ENCODE measurements at regions not wholly inside any gene's neighbourhood (a gene's known extent, or its start where the extent isn't known, plus 50 kb on each side); places are given as distances from the start of the nearest gene placed in this dataset.

DNA sequence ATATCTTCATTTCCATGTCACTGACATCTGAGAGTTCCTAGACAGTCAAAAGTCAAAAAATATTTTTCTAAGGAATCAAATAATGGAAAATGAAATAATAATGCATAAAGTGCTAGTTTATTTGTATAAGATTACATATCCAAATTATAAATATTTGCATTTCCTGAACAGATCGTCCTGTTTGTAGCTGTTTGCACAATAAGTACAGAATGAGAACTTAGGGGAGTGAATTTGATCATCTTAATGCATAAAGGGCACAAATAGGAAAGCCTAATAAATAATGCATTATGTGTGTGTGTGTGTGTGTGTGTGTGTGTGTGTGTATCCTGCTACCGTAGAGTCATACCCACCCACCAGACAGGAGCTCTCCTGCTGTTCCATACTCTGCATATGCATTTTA lies 521.0 kb upstream of the EPHA7 start:
- BruUV-seq (replicated peaks), result no TSS peak
- CTCF ChIA-PET, result no interaction called here
- intact Hi-C loops (cut with micrococcal nuclease), result no loop called here

DNA sequence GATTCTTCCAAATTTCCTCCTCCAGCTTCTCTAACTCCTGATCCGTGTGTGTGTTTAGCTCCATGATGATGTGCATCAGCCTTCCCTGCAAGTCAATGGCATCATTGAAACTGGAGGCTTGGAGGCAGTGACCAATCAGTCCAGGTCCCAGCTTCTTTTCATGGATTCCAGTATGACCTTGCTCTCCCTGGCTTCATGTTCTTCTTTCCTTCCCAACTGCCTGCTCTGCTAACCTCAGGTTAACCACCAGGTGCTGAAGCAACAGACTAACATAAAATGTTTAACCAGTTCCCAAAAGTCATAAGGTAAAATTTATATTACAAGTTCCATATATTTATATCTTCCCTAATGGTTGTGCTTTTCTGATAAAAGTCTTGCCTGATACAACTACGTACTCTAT lies 512.8 kb upstream of the EPHA7 start:
- H3K9me3 ChIP-seq (replicated peaks; ENCODE audit: control insufficient read depth, insufficient read depth, low read length), result no peaks in the 10 kb centered on the region
- no peaks in the 10 kb centered on the region for H3K9me1 ChIP-seq (replicated peaks; ENCODE audit: control insufficient read depth, extremely low read depth, insufficient read depth, low read length)
- DNase-seq (ENCODE audit: low read depth, low spot score) (no peak), FAIRE-seq (no peak)
- no peak overlapping the region for H3K4me3 ChIP-seq (replicated peaks in 1 of 3; ENCODE audit: insufficient read depth in 1 of 3, low read depth in 1 of 3, low read length in 3 of 3)
- H3K27me3 ChIP-seq (ENCODE audit: control insufficient read depth in 2 of 2, insufficient read depth in 2 of 2, low read length in 2 of 2), result no peaks in the 10 kb centered on the region
- H3K79me2 ChIP-seq (ENCODE audit: control insufficient read depth, insufficient read depth, low read length), result no peaks in the 10 kb centered on the region
- no peak overlapping the region for H3K27ac ChIP-seq (ENCODE audit: insufficient read depth, low read depth, low read length)
- intact Hi-C loops (cut with micrococcal nuclease), result no loop called here
- H3K36me3 ChIP-seq (ENCODE audit: control insufficient read depth in 2 of 2, extremely low read depth in 1 of 2, insufficient read depth in 2 of 2, low read length in 2 of 2), result no peaks in the 10 kb centered on the region
- H3K4me2 ChIP-seq (ENCODE audit: insufficient read depth, low read length), result no peak overlapping the region
- TF ChIP-seq GATA2 (IDR thresholded peaks at IDR 0.05; ENCODE audit: insufficient read depth, insufficient read length, low read depth, low read length), result no peak
- TF ChIP-seq FOS (IDR thresholded peaks at IDR 0.05; ENCODE audit: borderline replicate concordance, insufficient read depth, low read length), result no peak
- TF ChIP-seq, protein P1, sequence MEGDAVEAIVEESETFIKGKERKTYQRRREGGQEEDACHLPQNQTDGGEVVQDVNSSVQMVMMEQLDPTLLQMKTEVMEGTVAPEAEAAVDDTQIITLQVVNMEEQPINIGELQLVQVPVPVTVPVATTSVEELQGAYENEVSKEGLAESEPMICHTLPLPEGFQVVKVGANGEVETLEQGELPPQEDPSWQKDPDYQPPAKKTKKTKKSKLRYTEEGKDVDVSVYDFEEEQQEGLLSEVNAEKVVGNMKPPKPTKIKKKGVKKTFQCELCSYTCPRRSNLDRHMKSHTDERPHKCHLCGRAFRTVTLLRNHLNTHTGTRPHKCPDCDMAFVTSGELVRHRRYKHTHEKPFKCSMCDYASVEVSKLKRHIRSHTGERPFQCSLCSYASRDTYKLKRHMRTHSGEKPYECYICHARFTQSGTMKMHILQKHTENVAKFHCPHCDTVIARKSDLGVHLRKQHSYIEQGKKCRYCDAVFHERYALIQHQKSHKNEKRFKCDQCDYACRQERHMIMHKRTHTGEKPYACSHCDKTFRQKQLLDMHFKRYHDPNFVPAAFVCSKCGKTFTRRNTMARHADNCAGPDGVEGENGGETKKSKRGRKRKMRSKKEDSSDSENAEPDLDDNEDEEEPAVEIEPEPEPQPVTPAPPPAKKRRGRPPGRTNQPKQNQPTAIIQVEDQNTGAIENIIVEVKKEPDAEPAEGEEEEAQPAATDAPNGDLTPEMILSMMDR (IDR thresholded peaks at IDR 0.05; ENCODE audit: extremely low read depth in 1 of 2, insufficient read depth in 1 of 2, low read depth in 1 of 2, low read length in 2 of 2), result no peak
- TF ChIP-seq JUN (IDR thresholded peaks at IDR 0.05; ENCODE audit: borderline replicate concordance, insufficient read depth, insufficient read length, low read depth), result no peak
- no peak for TF ChIP-seq EZH2 (IDR thresholded peaks at IDR 0.05; ENCODE audit: borderline replicate concordance, low read depth, low read length, severe bottlenecking)
- TF ChIP-seq MYC (IDR thresholded peaks at IDR 0.05; ENCODE audit: low read depth, low read length), result no peak
- no peak for TF ChIP-seq POLR2A (IDR thresholded peaks at IDR 0.05; ENCODE audit: low read depth, low read length)
- no peak overlapping the region for H3K9ac ChIP-seq (replicated peaks; ENCODE audit: extremely low read depth, insufficient read depth, low read length)
- no peaks in the 10 kb centered on the region for H4K20me1 ChIP-seq (replicated peaks; ENCODE audit: control insufficient read depth, extremely low read depth, insufficient read depth, low read length)
- POLR2A ChIA-PET, result no interaction called here
- H3K4me1 ChIP-seq (ENCODE audit: control insufficient read depth, extremely low read depth, insufficient read depth, low read length), result no peaks in the 10 kb centered on the region
- no TSS peak for BruUV-seq (replicated peaks)
- CTCF ChIA-PET, result no interaction called here
- dilution Hi-C loops (cut with MboI; ENCODE audit: extremely low pct_ligation_motif_present, low sequenced_read_pairs), result no loop called here
- no peak overlapping the region for H2AFZ ChIP-seq (ENCODE audit: low read depth, low read length)

More for the DNA sequence above, 521.0 kb upstream of the EPHA7 start:
- H3K27me3 ChIP-seq (ENCODE audit: control insufficient read depth in 2 of 2, insufficient read depth in 2 of 2, low read length in 2 of 2), result no peaks in the 10 kb centered on the region
- no peak for DNase-seq (ENCODE audit: low read depth, low spot score)
- no peak overlapping the region for H3K9ac ChIP-seq (replicated peaks; ENCODE audit: extremely low read depth, insufficient read depth, low read length)
- H3K9me1 ChIP-seq (replicated peaks; ENCODE audit: control insufficient read depth, extremely low read depth, insufficient read depth, low read length), result no peaks in the 10 kb centered on the region
- no peak overlapping the region for H3K4me3 ChIP-seq (replicated peaks in 1 of 3; ENCODE audit: insufficient read depth in 1 of 3, low read depth in 1 of 3, low read length in 3 of 3)
- H3K4me2 ChIP-seq (ENCODE audit: insufficient read depth, low read length), result no peak overlapping the region
- H4K20me1 ChIP-seq (replicated peaks; ENCODE audit: control insufficient read depth, extremely low read depth, insufficient read depth, low read length), result no peaks in the 10 kb centered on the region
- H3K4me1 ChIP-seq (ENCODE audit: control insufficient read depth, extremely low read depth, insufficient read depth, low read length), result no peaks in the 10 kb centered on the region
- dilution Hi-C loops (cut with MboI; ENCODE audit: extremely low pct_ligation_motif_present, low sequenced_read_pairs), result no loop called here
- POLR2A ChIA-PET, result no interaction called here
- H2AFZ ChIP-seq (ENCODE audit: low read depth, low read length), result no peak overlapping the region
- no peaks in the 10 kb centered on the region for H3K79me2 ChIP-seq (ENCODE audit: control insufficient read depth, insufficient read depth, low read length)
- no peak for FAIRE-seq
- H3K27ac ChIP-seq (ENCODE audit: insufficient read depth, low read depth, low read length), result no peak overlapping the region
- no peaks in the 10 kb centered on the region for H3K36me3 ChIP-seq (ENCODE audit: control insufficient read depth in 2 of 2, extremely low read depth in 1 of 2, insufficient read depth in 2 of 2, low read length in 2 of 2)
- TF ChIP-seq FOS (IDR thresholded peaks at IDR 0.05; ENCODE audit: borderline replicate concordance, insufficient read depth, low read length), result no peak
- no peaks in the 10 kb centered on the region for H3K9me3 ChIP-seq (replicated peaks; ENCODE audit: control insufficient read depth, insufficient read depth, low read length)
